ENCODE measurements at regions not wholly inside any gene's neighbourhood (a gene's known extent, or its start where the extent isn't known, plus 50 kb on each side); places are given as distances from the start of the nearest gene placed in this dataset.

- H3K4me1 ChIP-seq (ENCODE audit: control insufficient read depth, insufficient read depth, low read length): peaks cover 16% of the 10 kb centered on the region
- H3K4me3 ChIP-seq (ENCODE audit: low read depth, low read length): no peak overlapping the region
- H3K9me3 ChIP-seq (ENCODE audit: control insufficient read depth, insufficient read depth, low read length): no peaks in the 10 kb centered on the region; the same call in 1 of the 2 replicates
- H3K27ac ChIP-seq (ENCODE audit: low read depth, low read length): no peak overlapping the region
- H3K9ac ChIP-seq (ENCODE audit: low read depth, low read length): no peak overlapping the region
- H3K27me3 ChIP-seq (ENCODE audit: control insufficient read depth, insufficient read depth, low read length): no peaks in the 10 kb centered on the region
- no peaks in the 10 kb centered on the region for H3K36me3 ChIP-seq (ENCODE audit: control insufficient read depth, insufficient read depth, low read length)
These were observed 284.5 kb upstream of the POU5F2 start for GRCh38 chr5:94025788-94026473.

GRCh38 chr5:94024620-94025019 is 283.2 kb upstream of the POU5F2 start:
- no peaks in the 10 kb centered on the region for H3K27me3 ChIP-seq (ENCODE audit: control insufficient read depth, insufficient read depth, low read length)
- no peaks in the 10 kb centered on the region for H3K36me3 ChIP-seq (ENCODE audit: control insufficient read depth, insufficient read depth, low read length)
- no peak overlapping the region for H3K9ac ChIP-seq (ENCODE audit: low read depth, low read length)
- H3K4me3 ChIP-seq (ENCODE audit: low read depth, low read length): no peak overlapping the region
- no peaks in the 10 kb centered on the region; the same call in 1 of the 2 replicates for H3K9me3 ChIP-seq (ENCODE audit: control insufficient read depth, insufficient read depth, low read length)
- peaks cover 16% of the 10 kb centered on the region for H3K4me1 ChIP-seq (ENCODE audit: control insufficient read depth, insufficient read depth, low read length)
- no peak overlapping the region for H3K27ac ChIP-seq (ENCODE audit: low read depth, low read length)

DNA sequence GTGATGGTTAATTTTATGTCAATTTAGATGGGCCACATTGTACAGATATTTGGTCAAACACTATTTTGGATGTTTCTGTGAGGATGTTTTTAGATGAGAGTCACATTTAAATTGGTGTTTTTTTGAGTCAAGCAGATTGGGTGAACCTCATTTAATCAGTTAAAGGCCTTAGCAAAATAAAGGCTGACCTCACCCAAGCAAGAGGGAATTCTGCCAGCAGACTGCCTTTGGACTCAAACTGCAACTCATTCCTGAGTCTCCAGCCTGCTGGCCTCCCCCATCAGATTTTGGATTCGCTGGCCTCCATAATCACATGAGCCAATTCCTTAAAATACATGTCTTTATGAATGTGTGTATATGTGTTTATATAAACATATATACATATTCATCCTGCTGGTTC is 282.7 kb upstream of the POU5F2 start:
- no peaks in the 10 kb centered on the region for H3K36me3 ChIP-seq (ENCODE audit: control insufficient read depth, insufficient read depth, low read length)
- no peak overlapping the region for H3K9ac ChIP-seq (ENCODE audit: low read depth, low read length)
- H3K27ac ChIP-seq (ENCODE audit: low read depth, low read length): no peak overlapping the region
- no peaks in the 10 kb centered on the region; the same call in 1 of the 2 replicates for H3K9me3 ChIP-seq (ENCODE audit: control insufficient read depth, insufficient read depth, low read length)
- H3K27me3 ChIP-seq (ENCODE audit: control insufficient read depth, insufficient read depth, low read length): no peaks in the 10 kb centered on the region
- H3K4me1 ChIP-seq (ENCODE audit: control insufficient read depth, insufficient read depth, low read length): peaks cover 16% of the 10 kb centered on the region
- H3K4me3 ChIP-seq (ENCODE audit: low read depth, low read length): no peak overlapping the region

DNA sequence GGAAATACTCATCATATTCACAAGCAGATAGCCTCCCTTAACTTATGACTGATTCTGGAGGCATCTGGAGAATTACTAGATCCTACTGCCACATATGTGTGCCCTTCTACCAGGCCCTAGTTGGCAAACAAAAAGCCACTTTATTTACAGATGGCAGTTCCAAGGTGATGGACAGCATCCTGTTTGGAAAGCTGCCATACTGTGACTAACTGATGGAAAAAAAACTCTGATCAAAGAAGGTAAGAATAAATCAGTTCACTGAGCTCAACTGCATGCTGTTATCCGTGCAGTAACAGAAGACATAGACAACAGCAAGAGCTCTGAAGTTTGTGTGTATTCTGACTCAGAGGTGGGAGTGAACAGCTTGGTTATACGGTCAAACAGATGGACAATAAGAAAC is 279.8 kb upstream of the POU5F2 start:
- Histone ChIP-seq H3K36me3 (ENCODE audit: control insufficient read depth, insufficient read depth, low read length) (no peaks in the 10 kb centered on the region), H3K4me1 (ENCODE audit: control insufficient read depth, insufficient read depth, low read length) (no peaks in the 10 kb centered on the region), H3K27me3 (ENCODE audit: control insufficient read depth, insufficient read depth, low read length) (no peaks in the 10 kb centered on the region), H3K9me3 (ENCODE audit: control insufficient read depth, insufficient read depth, low read length) (no peaks in the 10 kb centered on the region; the same call in 1 of the 2 replicates), H3K4me3 (ENCODE audit: low read depth, low read length) (no peak overlapping the region), H3K9ac (ENCODE audit: low read depth, low read length) (no peak overlapping the region), H3K27ac (ENCODE audit: low read depth, low read length) (no peak overlapping the region)

- Histone ChIP-seq H3K9me3 (ENCODE audit: control insufficient read depth, insufficient read depth, low read length) (no peaks in the 10 kb centered on the region; the same call in 1 of the 2 replicates), H3K27me3 (ENCODE audit: control insufficient read depth, insufficient read depth, low read length) (no peaks in the 10 kb centered on the region), H3K27ac (ENCODE audit: low read depth, low read length) (no peak overlapping the region), H3K4me1 (ENCODE audit: control insufficient read depth, insufficient read depth, low read length) (peaks cover 3% of the 10 kb centered on the region; the same call in 1 of the 2 replicates), H3K4me3 (ENCODE audit: low read depth, low read length) (no peak overlapping the region), H3K9ac (ENCODE audit: low read depth, low read length) (no peak overlapping the region), H3K36me3 (ENCODE audit: control insufficient read depth, insufficient read depth, low read length) (no peaks in the 10 kb centered on the region)
These were observed 276.2 kb upstream of the POU5F2 start for GRCh38 chr5:94017579-94017978.

DNA sequence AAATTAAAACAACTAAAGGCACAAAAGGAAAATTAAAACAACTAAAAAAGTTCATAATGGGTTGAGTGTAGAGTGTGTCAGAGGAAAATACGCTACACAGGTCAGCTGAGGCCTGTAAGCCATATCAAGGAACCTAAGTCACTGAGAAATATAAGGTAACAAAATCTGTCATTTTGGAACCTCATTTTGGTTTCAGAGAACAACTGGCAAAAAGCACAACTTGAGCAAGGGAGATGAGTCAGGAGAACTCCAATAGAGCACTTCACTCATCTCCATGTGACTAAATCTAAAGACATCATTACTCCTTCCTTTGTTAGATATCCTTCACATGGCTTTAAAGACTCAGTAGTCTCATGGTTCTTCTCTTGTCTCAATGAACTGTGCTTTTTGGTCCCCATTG is 269.4 kb upstream of the POU5F2 start:
- H3K4me1 ChIP-seq (ENCODE audit: control insufficient read depth, insufficient read depth, low read length): peaks cover 4% of the 10 kb centered on the region; the same call in 1 of the 2 replicates

GRCh38 chr5:94009161-94009560 is 267.8 kb upstream of the POU5F2 start:
- peaks cover 4% of the 10 kb centered on the region; the same call in 1 of the 2 replicates for H3K9me3 ChIP-seq (ENCODE audit: control insufficient read depth, insufficient read depth, low read length)
- no peaks in the 10 kb centered on the region for H3K36me3 ChIP-seq (ENCODE audit: control insufficient read depth, insufficient read depth, low read length)
- H3K4me1 ChIP-seq (ENCODE audit: control insufficient read depth, insufficient read depth, low read length): peaks cover 4% of the 10 kb centered on the region; the same call in 1 of the 2 replicates
- no peak overlapping the region for H3K9ac ChIP-seq (ENCODE audit: low read depth, low read length)
- H3K27me3 ChIP-seq (ENCODE audit: control insufficient read depth, insufficient read depth, low read length): no peaks in the 10 kb centered on the region
- H3K4me3 ChIP-seq (ENCODE audit: low read depth, low read length): no peak overlapping the region
- H3K27ac ChIP-seq (ENCODE audit: low read depth, low read length): no peak overlapping the region

More for the DNA sequence above, 269.4 kb upstream of the POU5F2 start:
- Histone ChIP-seq H3K9ac (ENCODE audit: low read depth, low read length) (no peak overlapping the region), H3K9me3 (ENCODE audit: control insufficient read depth, insufficient read depth, low read length) (no peaks in the 10 kb centered on the region; the same call in 1 of the 2 replicates), H3K4me3 (ENCODE audit: low read depth, low read length) (no peak overlapping the region), H3K36me3 (ENCODE audit: control insufficient read depth, insufficient read depth, low read length) (no peaks in the 10 kb centered on the region), H3K27me3 (ENCODE audit: control insufficient read depth, insufficient read depth, low read length) (no peaks in the 10 kb centered on the region), H3K27ac (ENCODE audit: low read depth, low read length) (no peak overlapping the region)

- no peak overlapping the region for H3K9ac ChIP-seq (ENCODE audit: low read depth, low read length)
- H3K27ac ChIP-seq (ENCODE audit: low read depth, low read length): no peak overlapping the region
- H3K36me3 ChIP-seq (ENCODE audit: control insufficient read depth, insufficient read depth, low read length): no peaks in the 10 kb centered on the region
- no peaks in the 10 kb centered on the region for H3K27me3 ChIP-seq (ENCODE audit: control insufficient read depth, insufficient read depth, low read length)
- H3K4me3 ChIP-seq (ENCODE audit: low read depth, low read length): no peak overlapping the region
- no peaks in the 10 kb centered on the region for H3K9me3 ChIP-seq (ENCODE audit: control insufficient read depth, insufficient read depth, low read length)
- H3K4me1 ChIP-seq (ENCODE audit: control insufficient read depth, insufficient read depth, low read length): no peaks in the 10 kb centered on the region
These were observed 257.6 kb upstream of the POU5F2 start for GRCh38 chr5:93998951-93999455.

DNA sequence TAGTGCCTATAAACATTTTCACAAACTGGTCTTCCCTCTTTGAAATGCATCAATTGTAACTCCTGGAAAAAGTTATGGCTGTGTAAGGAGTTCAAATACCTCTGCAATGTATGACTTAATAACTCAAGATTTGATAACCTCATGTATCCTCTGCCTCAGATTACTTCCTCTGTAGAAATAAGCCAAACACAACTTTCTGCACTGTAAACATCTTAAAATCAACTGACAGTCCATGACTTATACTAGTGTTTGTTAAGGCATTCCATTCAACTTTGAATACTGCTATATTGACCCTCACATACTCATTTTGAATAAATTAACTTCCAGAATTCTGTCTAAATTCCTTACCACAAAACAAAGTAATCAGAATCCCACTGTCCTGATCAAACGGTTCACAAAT is 256.2 kb upstream of the POU5F2 start:
- H3K36me3 ChIP-seq (ENCODE audit: control insufficient read depth, insufficient read depth, low read length): no peaks in the 10 kb centered on the region
- H3K4me3 ChIP-seq (ENCODE audit: low read depth, low read length): no peak overlapping the region
- H3K4me1 ChIP-seq (ENCODE audit: control insufficient read depth, insufficient read depth, low read length): no peaks in the 10 kb centered on the region
- no peak overlapping the region for H3K9ac ChIP-seq (ENCODE audit: low read depth, low read length)
- H3K27ac ChIP-seq (ENCODE audit: low read depth, low read length): no peak overlapping the region
- no peaks in the 10 kb centered on the region for H3K27me3 ChIP-seq (ENCODE audit: control insufficient read depth, insufficient read depth, low read length)
- no peaks in the 10 kb centered on the region for H3K9me3 ChIP-seq (ENCODE audit: control insufficient read depth, insufficient read depth, low read length)

DNA sequence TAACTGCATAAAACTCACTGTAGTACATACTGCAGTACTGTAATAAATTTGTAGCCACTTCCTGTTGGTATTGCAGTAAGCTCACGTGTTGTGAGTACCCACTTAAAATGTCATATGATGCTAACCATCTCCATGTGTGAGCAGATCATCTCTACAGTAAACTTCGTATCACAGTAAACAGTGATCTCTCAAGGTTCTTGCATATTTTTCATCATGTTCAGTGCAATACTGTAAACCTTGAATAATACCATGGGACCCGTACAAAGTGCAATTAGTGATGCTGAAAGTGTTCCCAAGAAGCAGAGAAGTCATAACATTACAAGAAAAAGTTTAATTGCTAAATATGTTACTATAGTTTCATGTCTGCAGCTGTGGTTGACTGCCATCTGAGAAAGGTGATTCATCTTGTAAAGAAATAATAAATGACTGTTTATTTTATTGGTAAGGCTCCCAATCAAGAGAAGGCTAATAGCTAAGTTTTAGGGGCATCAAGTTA is 253.8 kb upstream of the POU5F2 start:
- Histone ChIP-seq H3K4me1 (ENCODE audit: control insufficient read depth, insufficient read depth, low read length) (no peaks in the 10 kb centered on the region), H3K27ac (ENCODE audit: low read depth, low read length) (no peak overlapping the region), H3K9ac (ENCODE audit: low read depth, low read length) (no peak overlapping the region), H3K9me3 (ENCODE audit: control insufficient read depth, insufficient read depth, low read length) (no peaks in the 10 kb centered on the region), H3K36me3 (ENCODE audit: control insufficient read depth, insufficient read depth, low read length) (no peaks in the 10 kb centered on the region), H3K4me3 (ENCODE audit: low read depth, low read length) (no peak overlapping the region), H3K27me3 (ENCODE audit: control insufficient read depth, insufficient read depth, low read length) (no peaks in the 10 kb centered on the region)

DNA sequence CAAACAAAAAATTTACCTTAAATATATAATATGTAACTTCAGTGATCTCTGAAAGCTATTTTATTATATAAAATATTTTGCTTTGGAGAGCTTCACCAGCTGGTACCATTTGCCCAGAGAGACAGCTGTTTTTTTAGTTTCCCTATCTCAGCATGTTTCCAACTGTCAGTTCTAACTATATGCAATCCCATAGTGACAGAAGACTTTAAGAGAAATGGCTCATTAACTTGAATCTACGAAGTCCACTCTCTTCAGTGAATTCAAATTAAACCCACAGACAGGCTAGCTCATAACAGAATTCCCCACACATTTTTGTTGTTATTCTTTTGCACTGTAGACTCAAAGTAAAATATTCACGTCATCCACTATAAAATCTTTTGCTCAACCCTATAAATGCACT is 251.8 kb upstream of the POU5F2 start:
- Histone ChIP-seq H3K36me3 (ENCODE audit: control insufficient read depth, insufficient read depth, low read length) (no peaks in the 10 kb centered on the region), H3K9ac (ENCODE audit: low read depth, low read length) (no peak overlapping the region), H3K4me1 (ENCODE audit: control insufficient read depth, insufficient read depth, low read length) (no peaks in the 10 kb centered on the region), H3K27me3 (ENCODE audit: control insufficient read depth, insufficient read depth, low read length) (no peaks in the 10 kb centered on the region), H3K27ac (ENCODE audit: low read depth, low read length) (no peak overlapping the region), H3K9me3 (ENCODE audit: control insufficient read depth, insufficient read depth, low read length) (no peaks in the 10 kb centered on the region), H3K4me3 (ENCODE audit: low read depth, low read length) (no peak overlapping the region)

Data from HUES48 (cell line).